Subcutaneous abdominal adipose tissue (tissue), 5 donors: ENCODE measurements at regions not wholly inside any gene's neighbourhood (a gene's known extent, or its start where the extent isn't known, plus 50 kb on each side); places are given as distances from the start of the nearest gene placed in this dataset.
"Not testable (repeated sequence)": the region's sequence is repeated elsewhere in the genome, so short reads cannot be mapped to it uniquely, and the experiment has no call there.

Source experiments
- H3K27ac ChIP-seq: one replicate; pipeline ENCODE4 v1.7.0; 2013; ENCODE audit warnings: low read depth, mild to moderate bottlenecking, inconsistent platforms, low read length, moderate library complexity
- H3K27me3 ChIP-seq, 5 donors: one replicate each; pipeline ENCODE4 v1.7.0; 2013; ENCODE audit warnings: low read length in 5 of 5, inconsistent platforms in 1 of 5; ENCODE audit not compliant: control insufficient read depth in 5 of 5, insufficient read depth in 4 of 5
- H3K36me3 ChIP-seq, 5 donors: one replicate each; pipeline ENCODE4 v1.7.0; 2013; ENCODE audit warnings: low read length in 5 of 5; ENCODE audit not compliant: control insufficient read depth in 5 of 5, insufficient read depth in 5 of 5
- H3K4me1 ChIP-seq, 5 donors: one replicate each; pipeline ENCODE4 v1.7.0; 2013; ENCODE audit warnings: low read length in 5 of 5, mild to moderate bottlenecking in 3 of 5, moderate library complexity in 1 of 5; ENCODE audit not compliant: control insufficient read depth in 5 of 5, insufficient read depth in 5 of 5
- H3K4me3 ChIP-seq, 5 donors: one replicate each; pipeline ENCODE4 v1.7.0; 2013; ENCODE audit warnings: low read length in 5 of 5, low read depth in 1 of 5
- H3K9ac ChIP-seq, 5 donors: one replicate each; pipeline ENCODE4 v1.7.0; 2013; ENCODE audit warnings: low read length in 5 of 5, mild to moderate bottlenecking in 4 of 5, moderate library complexity in 3 of 5
- H3K9me3 ChIP-seq, 5 donors: one replicate each; pipeline ENCODE4 v1.7.0; 2013; ENCODE audit warnings: low read length in 5 of 5; ENCODE audit not compliant: control insufficient read depth in 5 of 5
- donor health status: healthy.
- donor health status: healthy.
- donor health status: healthy.
- donor health status: healthy.
- donor health status: healthy.

DNA sequence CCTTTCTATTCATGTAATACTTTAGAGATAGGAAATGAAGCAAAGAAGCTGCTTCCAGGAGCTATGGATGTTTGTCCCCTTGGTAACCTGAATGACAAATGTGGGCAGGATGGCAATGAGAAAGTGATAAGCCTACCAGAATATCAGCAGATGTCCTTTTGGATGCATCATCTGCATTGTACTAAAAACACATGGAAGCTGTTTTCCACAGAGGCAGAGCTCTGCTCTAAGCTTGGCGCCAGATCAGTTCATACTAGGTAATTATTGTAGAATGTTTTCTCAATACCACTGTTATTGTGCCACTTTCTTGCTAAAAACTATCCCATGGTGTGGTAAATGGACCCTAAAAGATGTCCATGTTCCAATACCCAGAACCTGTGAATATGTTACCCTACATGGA is 100.2 kb downstream of the DTWD1 start:
- no peak overlapping the region for H3K9ac ChIP-seq

GRCh38 chr15:49721621-49722020 is 100.8 kb downstream of the DTWD1 start:
- H3K4me1 ChIP-seq, result peaks cover 0 to 41% (median 27%) of the 10 kb centered on the region in 5 donors
- H3K36me3 ChIP-seq, result no peaks in the 10 kb centered on the region
- no peak overlapping the region for H3K9ac ChIP-seq
- no peaks in the 10 kb centered on the region for H3K27me3 ChIP-seq
- H3K4me3 ChIP-seq, result no peak overlapping the region
- H3K9me3 ChIP-seq, result peaks cover 0 to 7% (median 3%) of the 10 kb centered on the region in 5 donors
- H3K27ac ChIP-seq, result no peak overlapping the region

More for the DNA sequence above, 100.2 kb downstream of the DTWD1 start:
- H3K4me1 ChIP-seq, result peaks cover 0 to 41% (median 27%) of the 10 kb centered on the region in 5 donors
- H3K27me3 ChIP-seq, result no peaks in the 10 kb centered on the region
- no peak overlapping the region for H3K4me3 ChIP-seq
- H3K36me3 ChIP-seq, result no peaks in the 10 kb centered on the region
- peaks cover 0 to 5% (median under 1%) of the 10 kb centered on the region in 5 donors for H3K9me3 ChIP-seq
- H3K27ac ChIP-seq, result peak overlapping the region; percentile 95

DNA sequence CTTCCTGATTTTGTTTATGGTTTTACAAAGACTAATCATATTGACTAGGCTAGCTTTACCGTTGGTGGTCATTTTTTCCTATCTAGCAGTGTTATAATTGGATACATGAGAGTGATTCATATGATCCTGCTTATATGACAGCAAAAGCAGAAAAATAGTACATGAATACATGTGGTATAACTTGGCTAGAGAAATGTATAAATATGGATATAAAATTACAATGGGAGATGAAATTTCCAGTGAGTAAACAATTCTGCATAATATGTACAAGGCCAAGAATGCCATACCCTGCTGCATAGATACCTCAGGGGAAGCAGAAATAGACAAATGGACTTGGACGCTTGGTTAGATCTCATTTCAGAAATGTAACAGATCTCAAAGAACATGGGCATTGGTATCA is 103.1 kb downstream of the DTWD1 start:
- H3K9me3 ChIP-seq, result peaks cover 0 to 10% (median 7%) of the 10 kb centered on the region in 5 donors
- H3K4me3 ChIP-seq, result no peak overlapping the region
- H3K9ac ChIP-seq, result no peak overlapping the region
- no peaks in the 10 kb centered on the region for H3K36me3 ChIP-seq
- H3K27me3 ChIP-seq, result no peaks in the 10 kb centered on the region
- H3K27ac ChIP-seq, result no peak overlapping the region
- H3K4me1 ChIP-seq, result peaks cover 0 to 24% (median 17%) of the 10 kb centered on the region in 5 donors

DNA sequence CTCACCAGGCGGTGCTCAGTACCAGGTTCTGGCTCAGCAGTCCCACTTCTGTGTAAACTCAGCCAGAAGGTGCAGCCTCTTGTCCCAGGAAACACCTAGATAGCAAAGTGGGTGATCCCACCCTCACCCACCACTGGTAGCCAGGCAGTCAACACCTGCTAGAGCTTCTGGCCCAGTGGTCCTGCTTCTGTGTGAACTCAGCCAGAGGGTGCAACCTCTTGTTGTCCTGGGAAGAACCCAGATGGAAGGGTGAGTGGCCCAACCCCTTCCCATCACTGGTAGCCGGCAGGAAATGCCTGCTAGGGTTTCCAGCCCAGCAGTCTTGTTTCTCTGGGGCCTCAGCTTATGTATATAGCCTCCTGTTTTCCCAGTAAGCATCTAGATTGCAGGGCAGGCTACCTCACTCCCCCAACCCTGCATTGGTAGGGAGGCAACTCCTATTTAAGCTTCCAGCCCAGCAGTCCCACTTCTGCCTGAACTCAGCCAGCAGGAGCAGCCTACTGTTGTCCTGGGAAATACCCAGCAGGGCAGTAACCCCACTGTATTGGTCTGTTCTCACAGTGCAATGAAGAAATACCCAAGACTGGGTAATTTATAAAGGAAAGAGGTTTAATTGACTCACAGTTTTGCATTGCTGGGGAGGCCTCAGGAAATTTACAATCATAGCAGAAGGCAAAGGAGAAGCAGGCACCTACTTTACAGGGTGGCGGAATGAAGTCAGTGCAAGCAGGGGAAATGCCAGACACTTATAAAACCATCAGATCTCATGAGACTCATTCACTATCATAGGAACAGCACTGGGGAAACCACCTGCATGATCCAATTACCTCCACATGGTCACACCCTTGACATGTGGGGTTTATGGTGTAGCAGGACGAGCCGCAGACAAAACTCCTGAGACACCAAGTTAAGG is 110.6 kb downstream of the DTWD1 start:
- Histone ChIP-seq H3K4me3 (no peak overlapping the region), H3K4me1 (no peaks in the 10 kb centered on the region), H3K27me3 (no peaks in the 10 kb centered on the region), H3K36me3 (no peaks in the 10 kb centered on the region), H3K27ac (no peak overlapping the region), H3K9ac (no peak overlapping the region), H3K9me3 (peaks cover 0 to 6% (median 0%) of the 10 kb centered on the region in 5 donors)

DNA sequence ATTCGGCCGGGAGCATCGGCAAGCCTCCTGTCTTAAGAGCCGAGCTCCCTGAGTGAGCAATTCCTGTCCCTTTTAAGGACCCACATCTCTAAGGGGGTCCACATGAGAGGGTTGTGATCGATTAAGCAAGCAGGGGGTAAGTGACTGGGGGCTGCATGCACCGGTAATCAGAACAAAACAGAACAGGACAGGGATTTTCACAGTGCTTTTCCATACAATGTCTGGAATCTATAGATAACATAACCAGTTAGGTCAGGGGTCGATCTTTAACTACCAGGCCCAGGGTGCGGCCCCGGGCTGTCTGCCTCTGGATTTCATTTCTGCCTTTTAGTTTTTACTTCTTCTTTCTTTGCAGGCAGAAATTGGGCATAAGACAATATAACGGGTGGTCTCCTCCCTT is 111.3 kb downstream of the DTWD1 start:
- H3K36me3 ChIP-seq, H3K9me3 ChIP-seq, H3K27me3 ChIP-seq, H3K9ac ChIP-seq, H3K4me1 ChIP-seq, H3K27ac ChIP-seq, H3K4me3 ChIP-seq: not testable (repeated sequence)

GRCh38 chr15:49734089-49734488 is 113.2 kb downstream of the DTWD1 start:
- H3K9ac ChIP-seq, result not testable (repeated sequence)

DNA sequence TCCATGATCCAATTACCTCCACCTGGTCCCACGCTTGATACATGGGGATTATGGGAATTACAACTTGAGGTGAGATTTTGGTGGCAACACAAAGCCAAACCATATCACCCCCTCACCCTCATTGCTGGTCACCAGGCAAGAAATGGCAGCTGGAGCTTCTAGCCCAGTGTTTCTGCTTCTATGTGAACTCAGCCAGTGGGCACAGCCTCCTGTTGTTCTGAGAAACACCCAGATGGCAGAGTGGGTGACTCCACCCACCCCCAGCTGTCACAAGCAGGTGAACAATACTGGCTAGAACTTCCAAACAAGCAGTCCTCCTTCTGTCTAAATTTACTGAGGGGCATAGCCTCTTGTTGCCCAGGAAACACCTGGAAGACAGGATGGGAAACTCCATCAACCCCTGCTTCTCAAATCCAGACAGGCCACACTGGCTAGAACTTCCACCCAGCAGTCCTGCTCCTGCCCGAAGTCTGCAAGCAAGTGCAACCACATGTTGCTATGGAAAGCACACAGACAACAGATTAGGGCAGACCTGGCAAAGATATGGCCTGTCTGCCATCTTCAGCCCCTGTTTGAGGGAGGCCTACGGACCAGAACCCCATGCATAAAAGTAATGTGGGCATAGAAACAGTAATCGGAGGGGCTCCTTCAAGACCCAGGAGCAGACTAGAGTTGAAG is 114.1 kb downstream of the DTWD1 start:
- Histone ChIP-seq H3K9ac (no peak overlapping the region), H3K27ac (no peak overlapping the region), H3K9me3 (no peaks in the 10 kb centered on the region), H3K27me3 (no peaks in the 10 kb centered on the region), H3K4me3 (no peak overlapping the region), H3K36me3 (no peaks in the 10 kb centered on the region), H3K4me1 (no peaks in the 10 kb centered on the region)

More at GRCh38 chr15:49734089-49734488, 113.2 kb downstream of the DTWD1 start:
- not testable (repeated sequence) for H3K9me3 ChIP-seq, H3K27me3 ChIP-seq, H3K27ac ChIP-seq, H3K4me3 ChIP-seq, H3K36me3 ChIP-seq, H3K4me1 ChIP-seq

- Histone ChIP-seq H3K4me3 (no peak overlapping the region), H3K36me3 (no peaks in the 10 kb centered on the region), H3K9ac (no peak overlapping the region), H3K27me3 (no peaks in the 10 kb centered on the region), H3K27ac (no peak overlapping the region), H3K9me3 (no peaks in the 10 kb centered on the region), H3K4me1 (no peaks in the 10 kb centered on the region)
Measured at GRCh38 chr15:49737127-49737526, 116.3 kb downstream of the DTWD1 start.

GRCh38 chr15:49741712-49742111 is 120.9 kb downstream of the DTWD1 start:
- no peaks in the 10 kb centered on the region for H3K36me3 ChIP-seq
- H3K4me1 ChIP-seq, result peaks cover 0 to 3% (median 0%) of the 10 kb centered on the region in 5 donors
- H3K9ac ChIP-seq, result no peak overlapping the region
- H3K9me3 ChIP-seq, result no peaks in the 10 kb centered on the region
- no peak overlapping the region for H3K4me3 ChIP-seq
- H3K27ac ChIP-seq, result no peak overlapping the region
- H3K27me3 ChIP-seq, result no peaks in the 10 kb centered on the region

GRCh38 chr15:49742381-49742780 is 121.5 kb downstream of the DTWD1 start:
- Histone ChIP-seq H3K9me3 (no peaks in the 10 kb centered on the region), H3K4me1 (peaks cover 0 to 3% (median 0%) of the 10 kb centered on the region in 5 donors), H3K27ac (no peak overlapping the region), H3K4me3 (no peak overlapping the region), H3K9ac (no peak overlapping the region), H3K27me3 (no peaks in the 10 kb centered on the region), H3K36me3 (no peaks in the 10 kb centered on the region)
